Skeletal muscle tissue (tissue), 3 donors: ENCODE measurements at regions not wholly inside any gene's neighbourhood (a gene's known extent, or its start where the extent isn't known, plus 50 kb on each side); places are given as distances from the start of the nearest gene placed in this dataset.

Source experiments
- H3K27ac ChIP-seq: one replicate; pipeline ENCODE4 v1.7.0; 2013; ENCODE audit warnings: mild to moderate bottlenecking, low read depth, low read length, inconsistent platforms
- H3K27me3 ChIP-seq, 3 donors: one replicate each; pipeline ENCODE4 v1.7.0; 2013; ENCODE audit warnings: low read length in 3 of 3; ENCODE audit not compliant: control insufficient read depth in 3 of 3, insufficient read depth in 3 of 3
- H3K36me3 ChIP-seq, 3 donors: one replicate each; pipeline ENCODE4 v1.7.0; 2013; ENCODE audit warnings: low read length in 3 of 3; ENCODE audit not compliant: control insufficient read depth in 3 of 3, insufficient read depth in 3 of 3
- H3K4me1 ChIP-seq, 3 donors: one replicate each; pipeline ENCODE4 v1.7.0; 2013; ENCODE audit warnings: low read length in 3 of 3, mild to moderate bottlenecking in 3 of 3; ENCODE audit not compliant: control insufficient read depth in 3 of 3, insufficient read depth in 3 of 3
- H3K4me3 ChIP-seq, 3 donors: one replicate each; pipeline ENCODE4 v1.7.0; 2013; ENCODE audit warnings: low read length in 3 of 3
- H3K9ac ChIP-seq, 3 donors: one replicate each; pipeline ENCODE4 v1.7.0; 2013; ENCODE audit warnings: low read length in 3 of 3, mild to moderate bottlenecking in 3 of 3, moderate library complexity in 2 of 3, low read depth in 1 of 3
- H3K9me3 ChIP-seq, 3 donors: one replicate each; pipeline ENCODE4 v1.7.0; 2013; ENCODE audit warnings: low read length in 3 of 3; ENCODE audit not compliant: control insufficient read depth in 3 of 3
- donor health status: Osteomylitis.

GRCh38 chr7:11221984-11222383 is 248.3 kb downstream of the PHF14 start:
- H3K36me3 ChIP-seq: no peaks in the 10 kb centered on the region
- no peak overlapping the region for H3K27ac ChIP-seq
- no peak overlapping the region for H3K4me3 ChIP-seq
- no peak overlapping the region for H3K9ac ChIP-seq
- no peaks in the 10 kb centered on the region for H3K9me3 ChIP-seq
- H3K4me1 ChIP-seq: no peaks in the 10 kb centered on the region
- no peaks in the 10 kb centered on the region for H3K27me3 ChIP-seq

GRCh38 chr7:11224535-11224934 is 250.9 kb downstream of the PHF14 start:
- no peak overlapping the region for H3K4me3 ChIP-seq
- H3K4me1 ChIP-seq: no peaks in the 10 kb centered on the region
- H3K27ac ChIP-seq: no peak overlapping the region

GRCh38 chr7:11228515-11228914 is 254.8 kb downstream of the PHF14 start:
- H3K9me3 ChIP-seq: no peaks in the 10 kb centered on the region
- H3K27ac ChIP-seq: no peak overlapping the region
- H3K4me1 ChIP-seq: no peaks in the 10 kb centered on the region
- no peaks in the 10 kb centered on the region for H3K27me3 ChIP-seq
- H3K9ac ChIP-seq: no peak overlapping the region
- no peaks in the 10 kb centered on the region for H3K36me3 ChIP-seq
- H3K4me3 ChIP-seq: no peak overlapping the region

More at GRCh38 chr7:11224535-11224934, 250.9 kb downstream of the PHF14 start:
- H3K9ac ChIP-seq: no peak overlapping the region
- H3K27me3 ChIP-seq: no peaks in the 10 kb centered on the region
- H3K9me3 ChIP-seq: no peaks in the 10 kb centered on the region
- H3K36me3 ChIP-seq: no peaks in the 10 kb centered on the region

GRCh38 chr7:11231190-11231589 is 257.5 kb downstream of the PHF14 start:
- no peak overlapping the region for H3K4me3 ChIP-seq

GRCh38 chr7:11232462-11232861 is 258.8 kb downstream of the PHF14 start:
- H3K4me1 ChIP-seq: no peaks in the 10 kb centered on the region
- no peaks in the 10 kb centered on the region for H3K9me3 ChIP-seq
- no peak overlapping the region for H3K27ac ChIP-seq
- no peak overlapping the region for H3K4me3 ChIP-seq
- H3K27me3 ChIP-seq: no peaks in the 10 kb centered on the region
- H3K36me3 ChIP-seq: no peaks in the 10 kb centered on the region
- H3K9ac ChIP-seq: no peak overlapping the region

More at GRCh38 chr7:11231190-11231589, 257.5 kb downstream of the PHF14 start:
- H3K27me3 ChIP-seq: no peaks in the 10 kb centered on the region
- no peaks in the 10 kb centered on the region for H3K9me3 ChIP-seq
- no peaks in the 10 kb centered on the region for H3K4me1 ChIP-seq
- no peaks in the 10 kb centered on the region for H3K36me3 ChIP-seq
- no peak overlapping the region for H3K9ac ChIP-seq
- no peak overlapping the region for H3K27ac ChIP-seq

- Histone ChIP-seq H3K4me1 (no peaks in the 10 kb centered on the region), H3K9ac (no peak overlapping the region), H3K27ac (no peak overlapping the region), H3K9me3 (no peaks in the 10 kb centered on the region), H3K4me3 (no peak overlapping the region), H3K36me3 (no peaks in the 10 kb centered on the region), H3K27me3 (no peaks in the 10 kb centered on the region)
Observed at GRCh38 chr7:11233871-11234270, 260.2 kb downstream of the PHF14 start.

GRCh38 chr7:11235491-11235890 is 261.8 kb downstream of the PHF14 start:
- H3K4me1 ChIP-seq: no peaks in the 10 kb centered on the region
- H3K27me3 ChIP-seq: no peaks in the 10 kb centered on the region
- no peak overlapping the region for H3K9ac ChIP-seq
- H3K36me3 ChIP-seq: no peaks in the 10 kb centered on the region
- H3K9me3 ChIP-seq: no peaks in the 10 kb centered on the region
- H3K27ac ChIP-seq: no peak overlapping the region
- H3K4me3 ChIP-seq: no peak overlapping the region

- H3K9ac ChIP-seq: no peak overlapping the region
- H3K9me3 ChIP-seq: no peaks in the 10 kb centered on the region
- H3K27me3 ChIP-seq: no peaks in the 10 kb centered on the region
- no peak overlapping the region for H3K4me3 ChIP-seq
- no peaks in the 10 kb centered on the region for H3K4me1 ChIP-seq
- H3K36me3 ChIP-seq: no peaks in the 10 kb centered on the region
- H3K27ac ChIP-seq: no peak overlapping the region
Observed at GRCh38 chr7:11236680-11237079, 263.0 kb downstream of the PHF14 start.

GRCh38 chr7:11237742-11238141 is 264.1 kb downstream of the PHF14 start:
- Histone ChIP-seq H3K27me3 (no peaks in the 10 kb centered on the region), H3K4me3 (peak overlapping the region; percentile 6 to 55 (median 46)), H3K9me3 (no peaks in the 10 kb centered on the region), H3K4me1 (no peaks in the 10 kb centered on the region), H3K27ac (no peak overlapping the region), H3K36me3 (no peaks in the 10 kb centered on the region), H3K9ac (peak overlapping the region in 1 of 3 donors; percentile 34)

GRCh38 chr7:11239316-11239715 is 265.6 kb downstream of the PHF14 start:
- Histone ChIP-seq H3K36me3 (no peaks in the 10 kb centered on the region), H3K27me3 (no peaks in the 10 kb centered on the region), H3K4me1 (no peaks in the 10 kb centered on the region), H3K9me3 (no peaks in the 10 kb centered on the region), H3K4me3 (no peak overlapping the region), H3K9ac (no peak overlapping the region), H3K27ac (no peak overlapping the region)

- H3K36me3 ChIP-seq: no peaks in the 10 kb centered on the region
- H3K4me1 ChIP-seq: no peaks in the 10 kb centered on the region
- H3K27me3 ChIP-seq: no peaks in the 10 kb centered on the region
- H3K9ac ChIP-seq: no peak overlapping the region
- H3K4me3 ChIP-seq: no peak overlapping the region
- no peaks in the 10 kb centered on the region for H3K9me3 ChIP-seq
- no peak overlapping the region for H3K27ac ChIP-seq
Observed at GRCh38 chr7:11243739-11244138, 270.1 kb downstream of the PHF14 start.
